IMR-90 (cell line): ENCODE measurements at regions not wholly inside any gene's neighbourhood (a gene's known extent, or its start where the extent isn't known, plus 50 kb on each side); places are given as distances from the start of the nearest gene placed in this dataset.
"Not testable (repeated sequence)": the region's sequence is repeated elsewhere in the genome, so short reads cannot be mapped to it uniquely, and the experiment has no call there.

Experiments used
- CEBPB ChIP-seq: IDR thresholded peaks from 2 replicates; pipeline ENCODE4 v1.6.1; 2012; ENCODE audit warnings: low read depth, low read length, improper control_type of control experiment
- CHD1 ChIP-seq: IDR thresholded peaks from 2 replicates; pipeline ENCODE4 v1.6.1; 2012; ENCODE audit warnings: low read depth, low read length, improper control_type of control experiment
- CTCF ChIP-seq: conservative IDR thresholded peaks from 2 replicates; pipeline ENCODE4 v1.5.1; 2012; ENCODE audit warnings: mild to moderate bottlenecking, low read depth, low read length, improper control_type of control experiment
- ELK1 ChIP-seq: fragments of 150-350 bp; IDR thresholded peaks from 2 replicates; pipeline ENCODE4 v1.6.1; 2016; ENCODE audit warnings: low read depth, mild to moderate bottlenecking, low read length, moderate library complexity, borderline replicate concordance
- FOS ChIP-seq: fragments of 150-350 bp; IDR thresholded peaks from 2 replicates; pipeline ENCODE4 v1.6.1; 2016; ENCODE audit warnings: low read depth, low read length
- MAFK ChIP-seq: IDR thresholded peaks from 2 replicates; pipeline ENCODE4 v1.6.1; 2012; ENCODE audit warnings: low read depth, low read length, improper control_type of control experiment
- MAZ ChIP-seq: IDR thresholded peaks from 2 replicates; pipeline ENCODE4 v1.6.1; 2012; ENCODE audit warnings: low read depth, mild to moderate bottlenecking, low read length, improper control_type of control experiment, moderate library complexity, borderline replicate concordance
- MXI1 ChIP-seq: IDR thresholded peaks from 2 replicates; pipeline ENCODE4 v1.6.1; 2012; ENCODE audit warnings: low read depth, mild to moderate bottlenecking, low read length, moderate library complexity, borderline replicate concordance
- NFE2L2 ChIP-seq: fragments of 150-350 bp; IDR thresholded peaks from 2 replicates; pipeline ENCODE4 v1.6.1; 2016; ENCODE audit warnings: low read depth, mild to moderate bottlenecking, low read length
- POLR2A ChIP-seq: IDR thresholded peaks from 2 replicates; pipeline ENCODE4 v1.6.1; 2012; ENCODE audit warnings: mild to moderate bottlenecking, low read depth, low read length
- RAD21 ChIP-seq: IDR thresholded peaks from 2 replicates; pipeline ENCODE4 v1.6.1; 2012; ENCODE audit warnings: low read length, improper control_type of control experiment
- RFX5 ChIP-seq: IDR thresholded peaks from 2 replicates; pipeline ENCODE4 v1.8.0; 2012; ENCODE audit warnings: low read depth, mild to moderate bottlenecking, low read length, moderate library complexity
- SMC3 ChIP-seq: fragments of 150-350 bp; IDR thresholded peaks from 2 replicates; pipeline ENCODE4 v1.6.1; 2016; ENCODE audit warnings: low read depth, mild to moderate bottlenecking, antibody characterized with exemption, low read length, moderate library complexity
- USF2 ChIP-seq: fragments of 150-350 bp; IDR thresholded peaks from 2 replicates; pipeline ENCODE4 v1.6.1; 2017; ENCODE audit warnings: mild to moderate bottlenecking, antibody characterized with exemption, low read length, low read depth

GRCh38 chr2:87262184-87262702 is 240.6 kb upstream of the PLGLB1 start:
- TF ChIP-seq CTCF, CHD1, NFE2L2, RAD21, MAZ, SMC3, RFX5, POLR2A, MXI1, FOS, CEBPB, MAFK, ELK1, USF2: not testable (repeated sequence)
